HG03469 (cell line): ENCODE measurements at regions not wholly inside any gene's neighbourhood (a gene's known extent, or its start where the extent isn't known, plus 50 kb on each side); places are given as distances from the start of the nearest gene placed in this dataset.

ENCODE experiments used
- ATAC-seq: cut with Tn5 transposase; IDR thresholded peaks from one replicate; pipeline ENCODE4 v1.9.1; 2021; ENCODE audit warnings: mild to moderate bottlenecking, moderate library complexity, moderate number of reproducible peaks; ENCODE audit not compliant: unreplicated experiment

- ATAC-seq: no peak
These were observed 231.4 kb downstream of the KLF12 start for GRCh38 chr13:73902847-73903246.

DNA sequence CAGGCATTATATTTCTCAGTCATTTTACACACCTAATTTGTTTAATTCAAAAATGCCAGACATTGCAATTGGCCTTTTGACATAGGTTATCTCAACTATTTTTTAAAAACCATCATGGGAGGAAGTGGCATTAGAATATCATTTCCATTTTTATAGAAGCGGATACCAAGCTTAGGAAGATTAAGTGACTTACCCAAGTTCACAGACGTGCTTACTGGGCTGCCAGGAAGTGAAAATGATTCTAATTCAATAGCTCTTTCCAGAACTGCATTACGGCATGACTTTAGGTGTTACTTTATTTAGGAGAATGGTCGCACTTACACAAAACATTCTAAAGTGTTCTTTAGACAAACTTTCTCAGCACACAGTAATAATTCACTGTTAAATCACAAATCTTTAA, 231.9 kb downstream of the KLF12 start:
- no peak for ATAC-seq

DNA sequence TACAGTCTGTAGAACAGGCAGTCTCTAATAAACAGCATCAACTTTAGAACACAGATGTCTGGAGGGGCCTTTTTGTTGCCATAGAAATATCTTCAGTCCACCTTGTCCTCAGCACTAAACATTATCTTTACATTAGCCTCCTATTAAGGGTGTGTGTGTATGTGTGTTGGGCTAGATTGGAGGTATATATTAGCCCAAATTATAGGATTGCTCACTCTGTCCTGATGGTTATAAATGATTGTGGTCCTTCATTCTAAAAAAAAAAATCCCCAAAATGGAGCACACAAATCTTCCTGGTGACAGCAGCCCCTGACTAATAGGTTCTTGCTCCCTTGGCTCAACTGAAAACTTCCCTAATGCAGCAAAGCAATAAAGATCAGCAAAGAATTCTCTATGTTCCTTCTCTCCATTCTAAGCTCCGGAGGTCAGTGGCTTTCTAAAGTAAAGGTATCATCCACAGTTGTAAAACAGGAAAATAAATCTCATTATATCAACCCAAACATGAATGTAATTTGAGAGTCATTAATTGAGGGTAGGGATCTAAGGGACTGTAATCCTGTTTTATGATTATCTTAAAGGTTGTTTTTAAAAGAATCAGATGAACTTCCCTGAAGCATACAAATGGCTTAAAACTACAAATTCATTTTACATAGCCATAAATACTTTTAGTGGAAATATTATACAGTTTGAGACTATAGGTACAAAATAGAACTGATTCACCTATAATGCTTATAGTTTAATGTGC, 232.7 kb downstream of the KLF12 start:
- no peak for ATAC-seq

GRCh38 chr13:73900591-73900990, 233.6 kb downstream of the KLF12 start:
- no peak for ATAC-seq

DNA sequence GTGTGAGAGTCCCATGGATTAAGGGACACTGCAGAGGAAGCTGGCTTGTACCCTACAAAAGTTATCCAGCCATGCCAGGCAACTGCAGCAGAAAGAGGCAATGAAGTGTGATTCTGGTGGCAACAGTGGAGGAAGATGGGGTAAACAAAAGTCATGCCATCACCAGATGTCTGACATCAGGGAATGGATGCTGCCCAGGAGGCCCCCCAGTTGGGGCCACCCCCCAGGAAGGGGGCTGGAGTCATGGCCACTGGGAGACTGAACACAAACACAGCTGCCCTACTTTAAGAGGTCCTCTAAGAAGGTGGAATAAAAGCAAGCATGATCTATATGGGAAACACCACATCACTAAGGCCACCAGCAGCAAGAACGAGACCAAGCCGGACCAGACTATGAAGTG, 235.3 kb downstream of the KLF12 start:
- ATAC-seq: no peak

- no peak for ATAC-seq
These were observed 235.9 kb downstream of the KLF12 start for GRCh38 chr13:73898276-73898675.

DNA sequence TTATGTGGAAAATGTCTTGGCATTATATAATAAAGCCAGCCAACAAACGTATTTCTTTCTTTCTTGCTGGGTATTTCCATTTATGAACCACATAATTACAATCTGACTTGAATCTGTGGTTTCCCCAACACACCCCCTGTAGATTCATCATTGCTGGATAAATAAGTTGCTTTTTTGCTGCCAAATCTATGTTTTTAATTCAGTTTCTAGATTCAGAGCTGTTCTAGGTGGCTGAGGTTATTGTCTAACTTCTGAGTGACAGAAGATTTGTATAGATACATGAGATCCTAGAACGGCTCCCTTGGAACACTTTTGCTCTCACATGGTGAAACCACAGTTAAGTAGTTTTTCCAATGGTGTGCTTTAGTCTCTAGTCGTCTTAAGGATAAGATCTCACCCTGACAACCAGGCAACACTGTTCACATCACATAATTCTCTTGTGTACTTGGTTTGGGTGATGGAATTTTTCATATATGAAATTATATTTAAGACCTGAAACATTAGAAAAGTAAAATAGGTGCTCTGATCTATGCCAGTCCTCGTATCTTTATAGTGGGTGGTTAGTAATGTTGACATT, 239.1 kb downstream of the KLF12 start:
- no peak for ATAC-seq

GRCh38 chr13:73893833-73894232, 240.4 kb downstream of the KLF12 start:
- ATAC-seq: no peak

DNA sequence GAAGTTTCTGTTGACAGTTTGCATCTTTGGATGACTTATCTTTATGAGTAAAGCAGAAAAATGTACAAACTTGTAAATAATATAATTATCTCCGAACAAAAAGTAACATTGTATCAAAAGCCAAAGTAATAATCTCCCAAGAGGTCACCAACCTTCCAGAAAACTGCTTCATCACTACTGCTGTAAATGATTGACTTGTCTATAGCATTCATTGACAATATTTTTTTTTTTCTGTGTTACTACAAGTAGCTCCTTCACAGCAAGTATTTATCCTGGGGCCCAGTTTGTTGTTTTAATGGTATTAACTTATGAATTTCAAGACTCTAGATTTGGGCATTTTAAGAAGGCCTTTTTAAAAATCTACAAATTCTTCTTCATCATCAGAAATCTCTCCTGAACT, 242.4 kb downstream of the KLF12 start:
- ATAC-seq: no peak

DNA sequence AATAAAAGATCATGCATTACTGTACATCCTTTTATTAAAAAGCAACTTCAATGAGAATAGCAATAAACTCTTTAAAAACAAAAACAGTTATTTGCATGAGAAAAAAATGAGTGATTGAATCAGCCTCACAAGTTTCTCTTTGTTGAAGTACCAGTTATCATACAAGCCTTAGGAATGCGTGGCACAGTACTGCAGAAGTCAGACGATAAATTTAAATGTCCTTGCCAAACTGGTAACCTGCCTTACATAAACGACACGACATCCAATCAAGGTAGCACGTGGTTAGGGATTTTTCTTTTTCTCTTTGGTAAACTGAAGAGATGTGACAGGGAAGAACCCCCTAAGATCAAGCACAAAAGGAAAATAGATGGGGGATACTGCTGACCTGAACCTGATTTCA, 251.0 kb downstream of the KLF12 start:
- ATAC-seq: no peak

GRCh38 chr13:73880365-73880764, 253.8 kb downstream of the KLF12 start:
- ATAC-seq: no peak

GRCh38 chr13:73879346-73880015, 254.7 kb downstream of the KLF12 start:
- no peak for ATAC-seq

DNA sequence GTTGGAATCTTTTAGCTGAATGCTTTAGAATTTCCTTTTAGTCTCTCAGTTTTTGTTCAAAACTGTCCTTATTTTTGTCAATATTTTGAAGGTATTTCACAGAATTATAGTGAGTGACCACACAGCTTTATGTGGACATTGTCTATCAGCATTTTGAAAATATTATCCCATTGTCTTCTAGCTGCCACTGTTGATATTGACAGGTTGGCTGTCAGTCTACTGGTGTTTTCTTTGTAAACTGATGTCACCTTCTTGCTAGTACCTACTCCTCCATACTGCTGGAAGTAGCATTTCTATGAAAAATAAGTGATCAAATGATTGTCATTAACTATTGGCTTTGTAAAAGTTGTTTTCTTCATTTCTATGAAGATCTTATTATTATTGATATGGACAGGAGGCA, 256.8 kb downstream of the KLF12 start:
- no peak for ATAC-seq

- no peak for ATAC-seq
These were observed 257.9 kb downstream of the KLF12 start for GRCh38 chr13:73876323-73876722.

DNA sequence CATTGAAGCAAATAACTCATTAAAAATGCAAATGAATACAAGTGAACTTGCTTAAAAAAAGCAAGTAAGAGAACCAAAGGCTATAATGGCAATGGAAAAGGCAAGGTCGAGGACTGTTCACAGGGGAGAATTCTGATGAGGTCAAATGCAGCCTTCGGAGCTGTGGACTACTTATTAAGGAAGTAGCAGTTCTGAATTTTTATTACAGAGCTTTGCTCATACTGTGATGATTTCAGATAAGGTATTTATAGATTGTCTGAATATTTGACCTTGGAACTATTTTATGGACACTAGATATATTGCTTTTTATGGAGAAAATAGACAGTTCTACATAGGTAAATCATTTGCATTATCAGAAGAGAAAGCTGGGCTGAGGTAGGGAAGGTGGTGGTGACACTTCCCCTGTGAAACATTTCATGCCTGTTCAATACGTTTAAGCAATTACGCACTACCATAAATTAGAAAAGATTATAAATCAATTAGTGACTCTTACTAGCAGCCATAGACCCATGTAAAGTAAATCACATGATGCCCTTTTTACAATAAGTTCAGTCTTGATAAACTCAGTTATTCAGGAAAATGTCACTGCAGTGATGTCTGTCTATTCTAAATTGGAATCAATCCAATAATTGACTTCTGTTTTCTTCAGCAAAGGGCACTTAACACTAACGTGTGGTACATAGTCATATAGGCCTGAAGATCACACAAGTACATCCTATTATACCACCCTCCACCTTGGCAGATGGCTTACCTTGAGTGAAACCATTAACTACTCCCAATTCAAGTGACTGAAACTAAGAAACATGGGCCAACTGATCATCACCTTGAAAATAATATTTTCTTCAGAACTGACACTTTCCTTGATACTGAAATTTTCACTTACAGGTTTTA, 260.0 kb downstream of the KLF12 start:
- no peak for ATAC-seq

DNA sequence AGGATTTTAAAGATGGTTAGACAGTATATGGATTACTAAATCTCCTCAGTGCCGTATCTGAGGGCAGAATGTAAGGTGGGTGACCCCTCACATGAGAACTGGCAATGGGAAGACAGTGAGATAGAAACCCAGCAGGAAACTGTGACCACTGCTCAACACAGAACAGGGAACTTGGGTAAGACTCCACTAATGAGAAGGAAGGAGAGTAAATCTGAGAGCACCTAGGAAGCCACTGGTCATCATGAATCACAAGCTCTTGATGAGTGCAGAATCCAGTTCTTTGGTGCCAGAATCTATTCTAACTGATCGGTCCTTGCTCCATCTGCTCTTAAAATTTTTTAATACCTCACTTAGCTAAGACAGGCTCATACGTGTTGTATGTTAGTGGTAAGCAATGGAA, 261.8 kb downstream of the KLF12 start:
- no peak for ATAC-seq

DNA sequence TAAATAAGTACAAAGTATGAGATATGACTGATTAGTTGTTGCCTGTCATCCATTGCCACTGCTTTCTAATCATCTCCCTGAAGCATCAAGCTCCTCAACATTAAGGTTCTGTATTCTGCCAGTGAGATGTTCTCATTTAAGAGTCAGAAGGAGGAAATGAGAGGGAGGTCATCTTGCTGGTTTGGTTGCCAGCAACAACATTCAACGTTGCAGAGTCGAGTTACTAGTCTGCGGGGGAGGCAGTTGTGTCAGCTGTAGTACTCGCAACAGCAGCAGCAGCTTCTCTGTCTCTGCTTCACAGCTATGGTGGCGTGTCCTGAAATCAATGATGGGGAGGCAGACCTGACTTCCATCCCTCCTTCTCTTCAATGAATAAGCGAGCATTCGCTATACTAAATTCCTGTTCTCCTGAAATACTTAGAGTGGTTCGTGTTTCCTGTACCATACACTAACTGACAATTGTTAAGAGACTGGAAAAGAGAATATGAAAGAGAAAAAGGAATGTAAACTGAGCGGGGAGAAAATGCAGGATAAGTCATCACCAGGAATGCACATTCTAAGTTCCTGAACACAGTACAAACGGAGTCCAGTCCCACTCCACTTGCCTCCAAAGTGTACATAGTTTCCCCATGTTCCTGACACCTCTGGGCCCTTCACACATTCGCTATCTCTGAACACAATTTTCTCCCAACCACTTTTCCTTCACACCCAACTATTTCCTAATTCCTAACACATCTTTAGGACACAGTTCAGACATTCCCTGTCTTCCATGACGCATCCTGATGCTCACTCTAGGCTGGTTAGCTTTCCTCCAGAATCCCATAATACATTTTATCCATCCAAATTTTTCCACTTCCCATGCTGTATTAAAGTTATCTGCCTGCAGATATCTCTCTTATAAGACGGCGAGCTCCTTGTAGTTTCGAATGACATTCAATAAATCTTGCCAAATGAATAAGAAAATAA, 263.0 kb downstream of the KLF12 start:
- ATAC-seq: no peak

GRCh38 chr13:73870036-73870741, 264.0 kb downstream of the KLF12 start:
- ATAC-seq: no peak

- ATAC-seq: no peak
These were observed 269.2 kb downstream of the KLF12 start for GRCh38 chr13:73865027-73865426.

- no peak for ATAC-seq
These were observed 273.1 kb downstream of the KLF12 start for GRCh38 chr13:73861136-73861535.
